PC-9 (cell line): ENCODE measurements at regions not wholly inside any gene's neighbourhood (a gene's known extent, or its start where the extent isn't known, plus 50 kb on each side); places are given as distances from the start of the nearest gene placed in this dataset.

Experiments
- BruUV-seq: library from RNA; stranded (reverse); fragments of 400-500 nt; replicated peaks from 2 replicates; lab custom pipeline; 2021; lab: Mats Ljungman, UMichigan
- CTCF ChIA-PET: fragments of 300-600 bp; sonication (Branson Sonifier 250); formaldehyde crosslinking; loops from one replicate; lab custom pipeline; 2022; ENCODE audit warnings: antibody characterized with exemption; lab: Charles Lee
- POLR2A ChIA-PET: fragments of 300-600 bp; sonication (Branson Sonifier 250); formaldehyde crosslinking; loops from one replicate; lab custom pipeline; 2022; ENCODE audit warnings: antibody characterized with exemption; ENCODE audit not compliant: unreplicated experiment; lab: Charles Lee
- DNase-seq, 2 experiments: peaks; one replicate each; pipeline versions ENCODE4 v3.0.0 to v3.0.0-alpha.2; 2015 to 2022; ENCODE audit warnings: mixed read lengths in 1 of 2
- H2AFZ ChIP-seq: fragments of 200-600 bp; sonication (generic); 2 replicates; pipeline ENCODE4 v1.8.1; 2017; ENCODE audit warnings: antibody characterized with exemption
- H3F3A ChIP-seq: fragments of 200-600 bp; sonication (generic); 2 replicates; pipeline ENCODE4 v1.8.1; 2017; ENCODE audit warnings: antibody characterized with exemption, mild to moderate bottlenecking, low read depth; ENCODE audit not compliant: insufficient read depth
- H3K27ac ChIP-seq: fragments of 200-600 bp; sonication (generic); 2 replicates; pipeline ENCODE4 v1.6.1; 2016; ENCODE audit warnings: mixed run types
- H3K27me3 ChIP-seq: fragments of 200-600 bp; sonication (generic); 2 replicates; pipeline ENCODE4 v1.6.1; 2016; ENCODE audit warnings: low read depth, mixed run types; ENCODE audit not compliant: insufficient read depth
- H3K36me3 ChIP-seq: fragments of 200-600 bp; sonication (generic); 2 replicates; pipeline ENCODE4 v1.6.1; 2016; ENCODE audit warnings: low read depth, mixed run types
- H3K4me1 ChIP-seq: fragments of 200-600 bp; sonication (generic); replicated peaks from 2 replicates; pipeline ENCODE4 v1.6.1; 2016; ENCODE audit warnings: mixed run types; ENCODE audit not compliant: insufficient read depth
- H3K4me2 ChIP-seq: fragments of 200-600 bp; sonication (generic); 2 replicates; pipeline ENCODE4 v1.6.1; 2017; ENCODE audit warnings: mixed run types
- H3K4me3 ChIP-seq: fragments of 200-600 bp; sonication (generic); 2 replicates; pipeline ENCODE4 v1.6.1; 2016; ENCODE audit warnings: mixed run types
- H3K79me2 ChIP-seq: fragments of 200-600 bp; sonication (generic); 2 replicates; pipeline ENCODE4 v1.6.1; 2017; ENCODE audit warnings: low read depth, mixed run types
- H3K9me2 ChIP-seq: fragments of 200-600 bp; sonication (generic); 2 replicates; pipeline ENCODE4 v1.8.1; 2017; ENCODE audit warnings: mild to moderate bottlenecking; ENCODE audit not compliant: insufficient read depth
- H3K9me3 ChIP-seq: fragments of 200-600 bp; sonication (generic); 2 replicates; pipeline ENCODE4 v1.8.1; 2016; ENCODE audit warnings: low read depth; ENCODE audit not compliant: insufficient read depth
- H4K20me1 ChIP-seq: fragments of 200-600 bp; sonication (generic); 2 replicates; pipeline ENCODE4 v1.8.1; 2017; ENCODE audit not compliant: insufficient read depth
- CTCF ChIP-seq: fragments of 200-600 bp; sonication (generic); conservative IDR thresholded peaks from 2 replicates; pipeline ENCODE4 v1.6.1; 2017; ENCODE audit warnings: mixed run types, antibody characterized with exemption, mild to moderate bottlenecking, moderate library complexity
- EZH2 ChIP-seq: fragments of 200-600 bp; sonication (generic); IDR thresholded peaks from 2 replicates; pipeline ENCODE4 v1.8.0; 2017; ENCODE audit warnings: antibody characterized with exemption, low read depth
- intact Hi-C: fragments of 100-400 bp; cut with micrococcal nuclease; formaldehyde crosslinking; loops from one replicate; pipeline ENCODE4 v1.10.0; 2022; ENCODE audit not compliant: unreplicated experiment

DNA sequence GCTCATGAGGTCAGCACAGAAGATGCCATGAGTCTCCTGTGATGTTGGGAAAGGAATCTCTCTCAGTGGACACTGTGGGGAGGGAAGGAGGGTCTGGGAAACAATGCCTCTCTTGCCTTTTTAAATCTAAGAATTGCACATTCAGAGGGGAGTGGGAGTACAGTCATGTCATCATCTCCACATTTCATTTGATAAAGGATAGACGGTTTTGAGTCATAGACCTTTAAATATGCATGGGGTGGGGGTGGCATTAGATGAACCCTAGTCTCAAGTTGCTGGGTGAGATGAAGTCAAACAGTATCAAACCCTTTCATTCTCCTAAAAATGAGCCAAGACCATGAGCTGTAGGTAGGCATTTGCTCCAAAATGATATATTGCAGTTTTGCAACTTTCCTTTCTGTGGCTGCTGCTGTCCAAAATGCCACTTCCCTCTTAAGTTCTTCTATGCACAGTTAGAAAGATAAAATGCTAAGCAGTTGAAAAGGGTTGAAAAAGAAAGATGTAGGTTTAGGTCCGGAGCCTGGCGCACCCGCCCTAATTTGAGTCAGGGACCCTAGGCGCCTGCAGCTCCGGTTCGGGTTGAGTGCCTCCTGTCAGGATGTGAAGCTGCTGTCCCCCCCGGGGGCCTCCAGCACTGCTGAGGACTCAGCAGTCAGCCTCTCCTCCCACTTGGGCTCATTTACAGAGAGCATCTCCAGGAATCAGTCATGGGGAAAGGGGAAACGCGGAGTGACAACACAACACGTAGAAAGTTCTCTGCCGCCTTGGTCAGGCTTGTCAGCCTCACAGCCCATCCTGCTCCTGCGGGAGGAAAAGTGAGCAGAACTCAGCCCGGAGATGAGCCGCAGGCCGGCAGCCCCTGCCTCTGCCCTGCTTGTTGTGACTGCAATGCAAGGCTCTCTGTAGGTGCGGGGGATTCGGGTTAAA is 479.3 kb upstream of the RUNX1 start:
- Histone ChIP-seq H4K20me1 (no peaks in the 10 kb centered on the region), H3K9me2 (no peaks in the 10 kb centered on the region), H2AFZ (no peak overlapping the region), H3K4me2 (no peak overlapping the region), H3K9me3 (no peaks in the 10 kb centered on the region), H3K27ac (no peak overlapping the region), H3K4me1 (no peaks in the 10 kb centered on the region), H3K27me3 (no peaks in the 10 kb centered on the region), H3K4me3 (no peak overlapping the region), H3K36me3 (no peaks in the 10 kb centered on the region), H3F3A (no peaks in the 10 kb centered on the region), H3K79me2 (no peaks in the 10 kb centered on the region)
- BruUV-seq = no TSS peak
- no peak for DNase-seq
- intact Hi-C loops = no loop called here
- TF ChIP-seq EZH2 = no peak
- no peak for TF ChIP-seq CTCF
- POLR2A ChIA-PET = no interaction called here
- CTCF ChIA-PET = no interaction called here

DNA sequence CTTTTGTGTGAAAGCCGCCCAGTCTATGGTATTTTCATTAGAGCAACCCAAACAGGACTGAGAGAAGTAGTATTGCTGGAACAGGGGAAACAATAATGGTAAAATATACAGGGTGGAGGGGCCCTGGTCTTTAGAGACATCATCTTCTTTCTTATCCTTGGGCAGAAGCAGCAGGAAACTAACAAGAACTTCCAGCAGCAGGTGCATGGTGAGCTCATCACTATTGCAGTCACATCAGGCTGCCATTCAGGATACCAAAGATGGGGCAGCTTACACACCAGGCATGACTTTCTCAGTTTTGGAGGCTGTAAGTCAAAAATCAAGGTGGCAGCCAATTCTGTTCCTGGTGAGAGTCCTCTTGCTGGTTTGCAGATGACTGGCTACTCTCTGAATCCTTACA is 478.3 kb upstream of the RUNX1 start:
- H3K27ac ChIP-seq = no peak overlapping the region
- no peak for TF ChIP-seq CTCF
- no peak for TF ChIP-seq EZH2
- H2AFZ ChIP-seq = no peak overlapping the region
- no peaks in the 10 kb centered on the region for H3F3A ChIP-seq
- intact Hi-C loops = no loop called here
- BruUV-seq = no TSS peak
- H3K4me3 ChIP-seq = no peak overlapping the region
- no peak for DNase-seq
- H3K36me3 ChIP-seq = no peaks in the 10 kb centered on the region
- no peak overlapping the region for H3K4me2 ChIP-seq
- H3K79me2 ChIP-seq = no peaks in the 10 kb centered on the region
- H3K9me3 ChIP-seq = no peaks in the 10 kb centered on the region
- H3K27me3 ChIP-seq = no peaks in the 10 kb centered on the region
- H3K4me1 ChIP-seq = no peaks in the 10 kb centered on the region
- H3K9me2 ChIP-seq = no peaks in the 10 kb centered on the region
- H4K20me1 ChIP-seq = no peaks in the 10 kb centered on the region
- ChIA-PET POLR2A (no interaction called here), CTCF (no interaction called here)

DNA sequence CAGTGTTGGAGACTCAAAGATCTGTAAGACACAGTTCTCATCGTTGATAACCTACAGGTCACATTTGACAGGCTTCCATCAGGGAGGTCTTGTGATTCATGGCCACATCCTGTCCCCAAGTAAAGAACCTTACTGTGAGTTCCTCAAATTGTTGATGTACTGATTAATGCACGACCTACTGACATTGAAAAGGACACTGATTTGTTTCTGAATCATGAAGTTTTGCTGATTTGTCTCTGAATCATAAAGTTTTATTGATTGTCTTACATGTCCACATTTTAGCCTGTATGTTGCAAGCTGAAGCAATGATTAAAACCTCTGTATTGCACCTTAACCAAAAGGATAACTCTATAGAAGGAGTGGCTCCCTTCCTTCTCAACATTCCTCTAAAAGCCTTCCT is 476.3 kb upstream of the RUNX1 start:
- no peaks in the 10 kb centered on the region for H3K36me3 ChIP-seq
- H3K4me2 ChIP-seq = no peak overlapping the region
- H3K9me2 ChIP-seq = no peaks in the 10 kb centered on the region
- H3K4me1 ChIP-seq = no peaks in the 10 kb centered on the region
- H4K20me1 ChIP-seq = no peaks in the 10 kb centered on the region
- no peaks in the 10 kb centered on the region for H3F3A ChIP-seq
- no peaks in the 10 kb centered on the region for H3K79me2 ChIP-seq
- no TSS peak for BruUV-seq
- H3K27ac ChIP-seq = no peak overlapping the region
- H2AFZ ChIP-seq = no peak overlapping the region
- no peak overlapping the region for H3K4me3 ChIP-seq
- no peaks in the 10 kb centered on the region for H3K9me3 ChIP-seq
- CTCF ChIA-PET = no interaction called here
- TF ChIP-seq CTCF (no peak), EZH2 (no peak)
- POLR2A ChIA-PET = no interaction called here
- H3K27me3 ChIP-seq = no peaks in the 10 kb centered on the region
- intact Hi-C loops = no loop called here
- DNase-seq = no peak
